GM19238 (cell line): ENCODE measurements at regions not wholly inside any gene's neighbourhood (a gene's known extent, or its start where the extent isn't known, plus 50 kb on each side); places are given as distances from the start of the nearest gene placed in this dataset.

ENCODE experiments used
- DNase-seq: peaks from one replicate; pipeline ENCODE4 v3.0.0; 2011; ENCODE audit warnings: low spot score; ENCODE audit not compliant: insufficient read length

GRCh38 chr20:21577551-21577950 lies 63.7 kb upstream of the NKX2-2 start:
- no peak for DNase-seq

GRCh38 chr20:21575981-21576740 lies 62.3 kb upstream of the NKX2-2 start:
- no peak for DNase-seq

- DNase-seq: no peak
These were observed 61.3 kb upstream of the NKX2-2 start for GRCh38 chr20:21575167-21575566.

GRCh38 chr20:21574443-21574842 lies 60.6 kb upstream of the NKX2-2 start:
- no peak for DNase-seq

GRCh38 chr20:21573259-21573658 lies 59.4 kb upstream of the NKX2-2 start:
- no peak for DNase-seq

- no peak for DNase-seq
These were observed 58.2 kb upstream of the NKX2-2 start for GRCh38 chr20:21571841-21572690.

- DNase-seq: no peak
These were observed 56.6 kb upstream of the NKX2-2 start for GRCh38 chr20:21570285-21570992.

GRCh38 chr20:21569586-21569985 lies 55.7 kb upstream of the NKX2-2 start:
- no peak for DNase-seq

- DNase-seq: no peak
These were observed 50.4 kb upstream of the NKX2-2 start for GRCh38 chr20:21564127-21564773.
